22Rv1 (cell line): ENCODE measurements at regions not wholly inside any gene's neighbourhood (a gene's known extent, or its start where the extent isn't known, plus 50 kb on each side); places are given as distances from the start of the nearest gene placed in this dataset.

Experiments
- H3K27ac ChIP-seq: fragments of 450-650 bp; 2 replicates; pipeline ENCODE4 v1.5.1; 2017
- ZFX ChIP-seq: fragments of 450-650 bp; IDR thresholded peaks from 2 replicates; pipeline ENCODE4 v1.6.1; 2017; ENCODE audit warnings: antibody characterized with exemption, borderline replicate concordance
- TF ChIP-seq, protein P1 (sequence below): fragments of 450-650 bp; IDR thresholded peaks from 2 replicates; pipeline ENCODE4 v1.5.1; 2017; ENCODE audit warnings: mild to moderate bottlenecking

DNA sequence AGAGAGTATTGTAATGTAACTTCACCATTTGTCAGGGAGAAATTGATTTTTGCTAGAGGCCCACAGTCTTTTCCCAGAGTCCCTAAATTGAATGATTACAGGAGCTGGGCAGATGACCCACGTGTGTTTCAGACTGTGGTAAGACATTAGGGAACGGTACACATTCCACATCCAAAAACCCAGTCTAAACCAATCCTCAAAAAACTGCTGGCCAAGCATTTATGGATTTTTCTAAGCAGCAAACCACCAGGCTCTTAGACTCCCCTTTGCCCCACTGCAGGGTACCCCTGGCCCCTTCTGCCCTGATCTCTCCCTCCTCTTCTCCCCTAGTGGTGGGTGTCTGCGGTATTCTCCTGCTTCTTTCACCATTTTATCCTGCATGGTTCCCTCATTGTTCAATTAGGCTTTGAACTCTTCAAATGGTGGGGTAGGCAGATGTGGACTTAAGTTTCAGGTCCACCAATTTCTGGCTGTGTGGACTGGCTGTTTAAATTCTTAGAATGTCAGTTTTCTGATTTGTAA is 135.5 kb upstream of the SORCS3 start:
- H3K27ac ChIP-seq, result no peak overlapping the region
- TF ChIP-seq, protein P1, sequence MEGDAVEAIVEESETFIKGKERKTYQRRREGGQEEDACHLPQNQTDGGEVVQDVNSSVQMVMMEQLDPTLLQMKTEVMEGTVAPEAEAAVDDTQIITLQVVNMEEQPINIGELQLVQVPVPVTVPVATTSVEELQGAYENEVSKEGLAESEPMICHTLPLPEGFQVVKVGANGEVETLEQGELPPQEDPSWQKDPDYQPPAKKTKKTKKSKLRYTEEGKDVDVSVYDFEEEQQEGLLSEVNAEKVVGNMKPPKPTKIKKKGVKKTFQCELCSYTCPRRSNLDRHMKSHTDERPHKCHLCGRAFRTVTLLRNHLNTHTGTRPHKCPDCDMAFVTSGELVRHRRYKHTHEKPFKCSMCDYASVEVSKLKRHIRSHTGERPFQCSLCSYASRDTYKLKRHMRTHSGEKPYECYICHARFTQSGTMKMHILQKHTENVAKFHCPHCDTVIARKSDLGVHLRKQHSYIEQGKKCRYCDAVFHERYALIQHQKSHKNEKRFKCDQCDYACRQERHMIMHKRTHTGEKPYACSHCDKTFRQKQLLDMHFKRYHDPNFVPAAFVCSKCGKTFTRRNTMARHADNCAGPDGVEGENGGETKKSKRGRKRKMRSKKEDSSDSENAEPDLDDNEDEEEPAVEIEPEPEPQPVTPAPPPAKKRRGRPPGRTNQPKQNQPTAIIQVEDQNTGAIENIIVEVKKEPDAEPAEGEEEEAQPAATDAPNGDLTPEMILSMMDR, result no peak

DNA sequence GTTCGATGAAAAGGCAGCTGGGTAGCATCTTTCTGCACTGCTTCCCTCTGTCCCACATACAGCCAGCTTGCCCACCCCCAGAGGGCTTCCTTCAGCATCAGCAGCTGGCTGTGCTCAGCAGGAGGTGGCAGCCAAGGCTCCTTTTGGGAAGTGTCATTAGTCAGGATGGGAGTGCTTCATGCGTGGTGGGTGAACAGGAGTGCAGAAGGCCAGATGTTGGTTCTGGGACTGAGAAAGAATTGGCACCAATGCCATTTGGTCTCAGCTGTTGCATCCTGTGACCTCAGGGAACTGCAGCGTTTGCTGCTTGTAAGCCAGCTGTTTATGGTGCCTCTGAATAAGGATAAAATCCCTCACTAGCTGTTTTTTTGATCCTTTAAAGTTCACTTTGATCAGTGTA is 131.1 kb upstream of the SORCS3 start:
- TF ChIP-seq, protein P1, result no peak
- no peak for TF ChIP-seq ZFX
- no peak overlapping the region for H3K27ac ChIP-seq

DNA sequence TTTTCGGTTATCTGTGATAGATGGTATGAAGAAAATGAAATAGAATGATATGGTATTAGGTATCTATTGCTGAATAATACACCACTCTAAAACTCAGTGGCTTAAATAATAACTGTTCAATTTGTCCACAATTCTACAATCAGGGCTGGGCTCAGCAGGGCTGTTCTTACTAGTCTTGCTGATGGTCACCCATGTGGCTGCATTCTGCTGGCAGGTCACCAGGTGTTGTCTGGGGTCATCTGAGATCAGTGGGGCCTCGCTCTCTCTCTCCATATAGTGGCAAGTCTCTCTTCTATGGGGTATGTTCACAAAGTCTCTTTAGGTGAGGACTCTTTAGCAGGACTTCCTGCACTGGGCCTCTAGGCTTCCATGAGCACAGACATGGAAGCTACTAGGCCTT is 130.4 kb upstream of the SORCS3 start:
- TF ChIP-seq ZFX, result no peak
- TF ChIP-seq, protein P1, result no peak
- no peak overlapping the region for H3K27ac ChIP-seq

DNA sequence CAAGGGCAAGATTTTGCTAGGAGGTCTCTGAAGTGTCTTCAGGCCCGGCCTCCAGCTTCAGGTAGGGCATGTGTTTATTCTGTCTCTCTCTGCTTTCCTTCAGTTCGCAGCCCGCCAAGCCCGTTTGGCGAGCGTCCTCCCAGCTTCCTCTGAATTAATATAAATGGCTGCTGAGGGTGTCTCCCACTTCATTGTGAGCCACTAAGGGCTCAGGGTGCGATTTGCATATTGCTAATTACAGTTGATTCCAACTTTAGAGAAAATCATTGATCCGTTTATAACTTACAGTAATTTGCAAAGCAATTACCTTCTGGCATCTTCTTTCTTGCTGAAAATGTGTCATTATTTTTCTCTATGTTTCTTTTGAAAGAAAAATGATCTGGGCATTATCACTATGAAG is 128.3 kb upstream of the SORCS3 start:
- TF ChIP-seq, protein P1, result no peak
- H3K27ac ChIP-seq, result no peak overlapping the region

DNA sequence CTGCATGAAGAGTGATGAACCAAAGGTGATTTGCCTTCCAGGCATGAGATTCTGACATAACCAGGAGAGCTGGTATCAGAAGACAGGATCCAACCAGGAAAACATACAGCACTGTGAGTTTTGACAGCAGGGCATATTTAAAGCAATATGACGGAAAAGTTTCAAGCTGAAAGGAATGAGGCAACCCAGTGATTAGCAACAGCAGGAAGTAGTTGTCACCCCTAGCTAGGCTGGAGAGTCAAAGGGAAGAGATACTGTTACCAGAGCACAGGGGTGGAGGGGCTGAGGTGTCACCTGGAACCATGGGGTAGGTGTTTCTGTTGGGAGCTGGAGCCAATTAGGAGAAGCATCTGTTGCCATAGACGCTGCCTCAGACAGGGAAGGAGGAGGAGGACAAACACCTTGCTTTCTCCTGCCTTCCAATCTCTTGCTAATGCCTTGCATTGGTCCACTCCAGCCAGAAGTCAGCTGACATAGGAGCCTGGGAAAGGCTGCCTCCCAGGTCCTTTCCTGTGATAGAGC is 125.4 kb upstream of the SORCS3 start:
- H3K27ac ChIP-seq, result no peak overlapping the region
- TF ChIP-seq ZFX, result no peak
- TF ChIP-seq, protein P1, result no peak

DNA sequence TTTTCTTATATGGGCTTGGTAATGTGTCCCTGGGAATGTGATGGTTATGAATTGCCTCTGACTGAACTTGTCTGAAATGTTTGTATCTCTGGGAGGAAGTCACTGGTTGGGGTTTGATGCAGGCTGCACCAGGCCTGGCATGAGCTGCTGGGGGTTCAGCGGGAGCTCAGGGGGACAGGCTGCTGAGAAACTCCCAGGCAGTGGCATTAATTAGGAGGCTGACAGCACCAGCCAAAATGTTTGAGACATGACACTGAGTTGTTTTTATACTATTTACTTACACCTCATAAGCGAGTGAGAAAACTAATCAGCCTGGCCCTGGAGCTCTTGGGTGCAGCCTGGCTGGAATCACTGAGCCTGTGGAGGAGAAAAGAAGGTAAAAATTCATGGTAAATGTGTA is 124.1 kb upstream of the SORCS3 start:
- H3K27ac ChIP-seq, result no peak overlapping the region
- TF ChIP-seq ZFX, result no peak
- TF ChIP-seq, protein P1, result no peak

DNA sequence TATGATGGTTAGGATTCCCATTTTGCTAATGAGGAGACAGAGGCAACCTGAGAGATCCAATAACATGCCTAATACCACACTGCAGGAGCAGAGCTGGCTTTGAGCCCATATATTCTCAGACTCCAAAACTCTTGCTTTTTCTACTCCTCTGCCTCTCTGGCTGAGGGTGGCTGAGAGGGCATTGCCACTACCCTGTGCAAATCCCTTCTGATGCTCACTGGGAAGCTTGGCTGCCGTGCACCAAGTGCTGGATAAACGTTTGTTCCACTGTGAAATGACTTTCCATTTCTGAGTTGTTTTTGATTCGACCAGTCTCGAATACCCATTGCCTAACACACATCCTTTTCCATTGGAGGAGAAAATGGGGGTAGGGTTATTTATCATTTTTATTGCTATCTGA is 123.1 kb upstream of the SORCS3 start:
- no peak overlapping the region for H3K27ac ChIP-seq
- no peak for TF ChIP-seq ZFX
- TF ChIP-seq, protein P1, result no peak
